ENCODE measurements at regions not wholly inside any gene's neighbourhood (a gene's known extent, or its start where the extent isn't known, plus 50 kb on each side); places are given as distances from the start of the nearest gene placed in this dataset.

DNA sequence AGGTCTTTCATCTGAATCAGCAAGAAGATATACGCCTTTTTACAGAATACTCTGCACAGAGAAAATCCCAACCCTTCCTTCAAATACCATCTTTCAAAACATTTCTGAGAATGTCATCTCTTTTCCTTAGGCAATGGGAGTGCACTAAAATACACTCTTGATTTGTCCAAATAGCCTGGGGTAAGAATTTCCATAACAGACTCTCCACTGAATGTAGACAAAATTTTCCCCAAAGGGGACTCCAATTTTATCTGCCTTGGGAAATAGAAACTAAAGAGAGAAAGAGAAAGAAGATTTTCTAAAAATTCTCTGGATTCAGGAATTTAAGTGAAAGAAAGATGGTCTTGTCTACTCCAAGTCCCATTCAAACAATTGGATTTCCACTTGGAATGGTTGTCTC, 394.5 kb upstream of the CHAC2 start:
- TF ChIP-seq, protein P1, sequence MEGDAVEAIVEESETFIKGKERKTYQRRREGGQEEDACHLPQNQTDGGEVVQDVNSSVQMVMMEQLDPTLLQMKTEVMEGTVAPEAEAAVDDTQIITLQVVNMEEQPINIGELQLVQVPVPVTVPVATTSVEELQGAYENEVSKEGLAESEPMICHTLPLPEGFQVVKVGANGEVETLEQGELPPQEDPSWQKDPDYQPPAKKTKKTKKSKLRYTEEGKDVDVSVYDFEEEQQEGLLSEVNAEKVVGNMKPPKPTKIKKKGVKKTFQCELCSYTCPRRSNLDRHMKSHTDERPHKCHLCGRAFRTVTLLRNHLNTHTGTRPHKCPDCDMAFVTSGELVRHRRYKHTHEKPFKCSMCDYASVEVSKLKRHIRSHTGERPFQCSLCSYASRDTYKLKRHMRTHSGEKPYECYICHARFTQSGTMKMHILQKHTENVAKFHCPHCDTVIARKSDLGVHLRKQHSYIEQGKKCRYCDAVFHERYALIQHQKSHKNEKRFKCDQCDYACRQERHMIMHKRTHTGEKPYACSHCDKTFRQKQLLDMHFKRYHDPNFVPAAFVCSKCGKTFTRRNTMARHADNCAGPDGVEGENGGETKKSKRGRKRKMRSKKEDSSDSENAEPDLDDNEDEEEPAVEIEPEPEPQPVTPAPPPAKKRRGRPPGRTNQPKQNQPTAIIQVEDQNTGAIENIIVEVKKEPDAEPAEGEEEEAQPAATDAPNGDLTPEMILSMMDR (IDR thresholded peaks at IDR 0.05) = no peak
- no peak for TF ChIP-seq EP300 (IDR thresholded peaks at IDR 0.05)

Data from sigmoid colon (tissue), 4 donors.